Effector memory CD8-positive, alpha-beta T cell (primary cell): ENCODE measurements at regions not wholly inside any gene's neighbourhood (a gene's known extent, or its start where the extent isn't known, plus 50 kb on each side); places are given as distances from the start of the nearest gene placed in this dataset.
"Not testable (repeated sequence)": the region's sequence is repeated elsewhere in the genome, so short reads cannot be mapped to it uniquely, and the experiment has no call there.

Source experiments
- ATAC-seq: fragments of 150-1000 bp; cut with Tn5 transposase; replicated peaks from 2 replicates; pipeline ENCODE4 v1.10.0; 2021; ENCODE audit warnings: mild to moderate bottlenecking, moderate library complexity
- DNase-seq, 3 experiments: peaks; one replicate each; pipeline ENCODE4 v3.0.0; 2021
- H3K27ac Mint-ChIP-seq, 2 donors: one replicate each; pipeline ENCODE4 v1.8.0; 2022; ENCODE audit warnings: mild to moderate bottlenecking in 2 of 2, mixed read lengths in 2 of 2, moderate library complexity in 2 of 2
- H3K27me3 Mint-ChIP-seq, 2 donors: one replicate each; pipeline ENCODE4 v1.8.0; 2022; ENCODE audit warnings: mixed read lengths in 2 of 2
- H3K36me3 Mint-ChIP-seq: one replicate; pipeline ENCODE4 v1.8.0; 2022; ENCODE audit warnings: mild to moderate bottlenecking, moderate library complexity, mixed read lengths; ENCODE audit not compliant: insufficient read depth
- H3K4me1 Mint-ChIP-seq, 2 donors: one replicate each; pipeline ENCODE4 v1.8.0; 2022; ENCODE audit warnings: low read depth in 2 of 2, mixed read lengths in 2 of 2
- H3K4me3 Mint-ChIP-seq, 2 donors: one replicate each; pipeline ENCODE4 v1.8.0; 2022; ENCODE audit warnings: mild to moderate bottlenecking in 2 of 2, mixed read lengths in 2 of 2, moderate library complexity in 2 of 2
- H3K9me3 Mint-ChIP-seq, 2 donors: one replicate each; pipeline ENCODE4 v1.8.0; 2022; ENCODE audit warnings: mixed read lengths in 2 of 2

DNA sequence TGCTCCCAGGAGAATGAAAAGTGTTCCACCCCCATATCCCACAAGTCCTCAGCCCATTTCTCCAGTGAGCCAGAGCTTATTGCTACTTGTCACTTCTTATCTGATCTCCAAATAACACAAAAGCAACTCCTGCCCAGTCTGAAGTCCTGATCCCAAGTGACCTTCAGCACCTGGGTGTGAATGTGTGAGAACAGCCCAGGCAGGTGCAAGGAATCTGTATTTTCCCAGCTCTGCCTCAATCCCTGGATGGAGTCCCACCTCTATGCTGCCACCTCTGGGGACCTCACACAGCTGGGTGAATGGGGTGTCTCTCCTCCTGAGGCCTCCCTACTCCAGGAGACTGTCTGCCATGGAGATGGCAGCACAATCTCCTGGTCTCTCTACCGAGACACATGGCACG lies 402.4 kb upstream of the PROX1 start:
- Mint-ChIP-seq H3K9me3 (peaks cover 0 to 3% of the 10 kb centered on the region in 2 donors), H3K27ac (no peak overlapping the region), H3K36me3 (no peaks in the 10 kb centered on the region), H3K27me3 (no peaks in the 10 kb centered on the region), H3K4me1 (no peaks in the 10 kb centered on the region), H3K4me3 (no peak overlapping the region)
- DNase-seq (no peak), ATAC-seq (no peak)

DNA sequence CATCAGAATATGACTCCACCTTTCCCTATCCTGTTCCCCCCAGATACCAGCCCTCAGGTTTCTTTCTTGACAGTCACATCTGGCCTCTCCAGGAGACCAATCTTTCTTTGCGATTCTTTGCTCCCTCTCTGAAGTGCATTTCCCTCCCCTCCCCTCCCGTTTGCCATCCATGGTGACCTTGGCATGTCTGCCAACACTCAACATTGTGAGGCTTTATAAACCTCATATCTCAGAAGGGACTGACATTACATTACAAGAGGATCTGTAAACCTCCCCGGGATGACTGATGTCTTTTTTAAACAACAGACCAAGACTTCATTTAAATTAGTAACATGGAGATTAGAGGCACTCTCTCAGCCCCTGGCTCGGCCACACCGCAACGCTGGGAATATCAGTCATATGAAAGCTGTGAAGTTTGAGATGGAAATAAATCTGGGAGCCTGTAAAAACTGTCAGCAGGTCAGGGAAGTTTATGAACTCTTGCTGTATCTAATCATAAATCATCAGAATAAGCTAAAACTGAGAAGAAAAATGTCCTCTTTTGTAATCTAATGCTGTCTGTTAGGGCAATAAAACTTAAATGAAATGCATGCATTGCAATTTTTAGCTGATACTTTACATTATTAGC lies 401.7 kb upstream of the PROX1 start:
- no peak for DNase-seq
- Mint-ChIP-seq H3K9me3 (peaks cover 0 to 3% of the 10 kb centered on the region in 2 donors), H3K27me3 (no peaks in the 10 kb centered on the region), H3K4me3 (no peak overlapping the region), H3K4me1 (no peaks in the 10 kb centered on the region), H3K36me3 (no peaks in the 10 kb centered on the region), H3K27ac (no peak overlapping the region)
- ATAC-seq: no peak

DNA sequence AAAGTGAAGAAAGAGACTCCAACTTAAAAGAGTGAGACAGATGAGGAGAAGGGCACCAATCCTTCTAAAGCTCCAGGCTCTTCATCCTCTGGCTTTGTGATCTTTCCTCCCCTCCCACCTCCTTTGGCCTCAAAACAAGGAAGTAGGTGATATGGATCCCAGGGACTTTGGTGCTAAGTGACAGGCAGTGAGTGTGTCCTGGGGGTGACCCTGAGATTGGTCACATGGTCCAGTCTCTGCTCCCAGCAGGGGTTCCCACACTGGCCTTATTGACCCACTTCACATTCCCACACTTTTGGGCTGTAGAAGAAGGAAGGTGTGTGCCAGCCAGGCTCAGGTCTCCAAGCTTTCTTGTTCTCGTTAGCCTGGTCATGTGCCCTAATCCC lies 401.2 kb upstream of the PROX1 start:
- DNase-seq (no peak), ATAC-seq (no peak)
- H3K27me3 Mint-ChIP-seq: no peaks in the 10 kb centered on the region
- H3K4me3 Mint-ChIP-seq: no peak overlapping the region
- peaks cover 0 to 3% of the 10 kb centered on the region in 2 donors for H3K9me3 Mint-ChIP-seq
- no peaks in the 10 kb centered on the region for H3K4me1 Mint-ChIP-seq
- no peak overlapping the region for H3K27ac Mint-ChIP-seq
- H3K36me3 Mint-ChIP-seq: no peaks in the 10 kb centered on the region

- H3K27ac Mint-ChIP-seq: no peak overlapping the region
- DNase-seq (no peak), ATAC-seq (no peak)
- H3K9me3 Mint-ChIP-seq: peaks cover 6 to 7% of the 10 kb centered on the region in 2 donors
- no peaks in the 10 kb centered on the region for H3K4me1 Mint-ChIP-seq
- no peak overlapping the region for H3K4me3 Mint-ChIP-seq
- no peaks in the 10 kb centered on the region for H3K36me3 Mint-ChIP-seq
- H3K27me3 Mint-ChIP-seq: no peaks in the 10 kb centered on the region
Measured at GRCh38 chr1:213596729-213597128, 391.0 kb upstream of the PROX1 start.

DNA sequence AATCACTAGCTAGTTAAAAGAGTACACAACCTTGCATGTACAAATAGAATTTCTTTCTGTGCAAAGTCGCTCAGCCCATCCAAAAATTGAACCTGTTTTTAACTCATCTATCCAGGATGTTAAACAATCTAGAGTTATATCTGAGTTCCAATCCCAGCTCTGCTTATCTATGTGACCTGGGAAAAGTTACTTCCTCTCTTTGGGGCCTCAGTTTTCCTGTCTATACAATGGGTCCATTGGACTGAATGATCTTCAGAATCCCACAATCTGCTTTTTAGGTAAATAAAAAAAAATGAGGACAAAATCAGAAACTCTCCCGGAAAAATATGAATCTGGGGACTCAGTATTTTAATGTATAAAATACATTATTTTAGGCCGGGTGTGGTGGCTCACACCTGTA lies 389.5 kb upstream of the PROX1 start:
- Mint-ChIP-seq H3K4me3 (no peak overlapping the region), H3K9me3 (peaks cover 6 to 7% of the 10 kb centered on the region in 2 donors), H3K27me3 (no peaks in the 10 kb centered on the region), H3K27ac (no peak overlapping the region), H3K36me3 (no peaks in the 10 kb centered on the region), H3K4me1 (no peaks in the 10 kb centered on the region)
- no peak for DNase-seq
- ATAC-seq: no peak

DNA sequence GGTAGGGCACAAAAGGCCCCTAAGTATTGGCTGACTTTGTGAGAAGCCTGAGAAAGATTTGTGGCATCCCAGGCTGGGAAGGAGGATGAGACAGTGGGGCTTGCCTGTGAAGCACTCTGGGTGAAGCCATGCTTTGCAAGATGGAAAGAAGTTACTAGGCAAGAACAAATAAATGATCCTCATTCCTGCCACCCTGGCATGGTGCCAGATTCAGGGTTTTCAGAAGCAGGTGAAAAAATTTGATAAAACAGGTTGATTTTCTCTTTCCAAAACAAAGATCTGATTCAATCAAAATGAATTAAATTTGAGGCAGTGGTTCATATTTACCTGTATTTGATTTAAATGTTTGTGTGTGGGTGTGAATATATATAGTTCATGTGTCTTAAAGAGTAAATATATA lies 386.9 kb upstream of the PROX1 start:
- no peaks in the 10 kb centered on the region for H3K36me3 Mint-ChIP-seq
- DNase-seq (no peak), ATAC-seq (no peak)
- peaks cover 6 to 7% of the 10 kb centered on the region in 2 donors for H3K9me3 Mint-ChIP-seq
- H3K27me3 Mint-ChIP-seq: peaks cover under 1 to 5% of the 10 kb centered on the region in 2 donors
- no peak overlapping the region for H3K27ac Mint-ChIP-seq
- no peaks in the 10 kb centered on the region for H3K4me1 Mint-ChIP-seq
- no peak overlapping the region for H3K4me3 Mint-ChIP-seq

- H3K4me1 Mint-ChIP-seq, ATAC-seq, H3K4me3 Mint-ChIP-seq, H3K27ac Mint-ChIP-seq, H3K36me3 Mint-ChIP-seq, DNase-seq, H3K27me3 Mint-ChIP-seq, H3K9me3 Mint-ChIP-seq: not testable (repeated sequence)
Measured at GRCh38 chr1:213601705-213602104, 386.1 kb upstream of the PROX1 start.

DNA sequence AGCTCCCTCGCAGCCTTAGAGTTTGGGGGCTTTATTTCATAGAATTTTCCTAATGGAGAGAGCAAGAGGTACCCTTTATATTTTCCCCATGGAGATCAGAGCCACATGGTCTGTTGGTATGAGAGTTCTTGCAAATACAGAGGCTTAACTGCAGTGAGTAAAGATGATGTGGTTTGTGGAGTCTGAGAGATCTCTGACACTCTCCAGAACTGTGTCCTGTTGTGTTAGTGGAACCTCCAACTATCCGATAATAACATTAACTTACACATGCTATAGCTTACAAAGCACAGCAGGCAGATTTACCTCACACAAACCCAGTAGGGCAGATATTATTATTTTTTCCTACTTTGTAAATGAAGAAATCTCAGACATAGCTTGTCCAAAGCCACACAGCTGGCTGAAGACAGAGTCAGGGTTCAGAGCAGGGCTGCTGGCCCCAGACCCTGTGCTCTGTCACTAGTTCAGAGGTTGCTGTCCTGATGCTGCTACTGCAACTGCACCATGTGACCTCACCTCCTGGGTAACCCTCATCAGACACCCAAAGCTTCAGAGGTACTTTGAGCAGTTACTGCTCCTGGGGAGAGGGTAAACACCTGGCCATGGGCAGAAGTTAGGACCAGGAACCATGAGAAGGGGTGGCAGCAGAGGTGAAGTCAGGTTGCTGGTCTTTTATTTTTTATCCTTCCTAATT lies 384.8 kb upstream of the PROX1 start:
- Mint-ChIP-seq H3K36me3 (no peaks in the 10 kb centered on the region), H3K27me3 (peaks cover 6 to 8% of the 10 kb centered on the region in 2 donors), H3K4me1 (no peaks in the 10 kb centered on the region), H3K27ac (no peak overlapping the region), H3K4me3 (no peak overlapping the region), H3K9me3 (peaks cover 0 to 3% of the 10 kb centered on the region in 2 donors)
- DNase-seq: no peak
- ATAC-seq: no peak

DNA sequence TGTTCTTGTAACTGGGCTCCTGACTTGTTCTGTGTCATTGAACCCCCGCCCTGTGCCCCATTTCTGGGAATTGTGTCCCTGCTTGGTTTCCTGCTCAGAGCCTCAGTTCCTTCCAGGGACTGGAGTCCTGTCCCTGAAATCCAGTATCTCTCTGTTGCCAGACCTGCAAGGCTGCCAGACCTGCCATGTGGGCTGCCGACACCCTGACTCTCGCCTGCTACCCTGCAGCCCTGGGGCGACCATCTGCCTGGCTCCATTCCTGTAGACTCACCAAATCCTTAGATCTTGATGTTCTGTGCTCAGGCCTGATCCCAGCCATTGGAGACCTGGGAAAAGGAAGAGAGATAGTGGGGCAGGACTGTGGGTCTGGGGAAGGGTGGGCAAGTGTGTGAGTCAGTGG lies 383.3 kb upstream of the PROX1 start:
- Mint-ChIP-seq H3K4me3 (no peak overlapping the region), H3K27ac (no peak overlapping the region), H3K9me3 (peaks cover 0 to 2% of the 10 kb centered on the region in 2 donors), H3K4me1 (no peaks in the 10 kb centered on the region), H3K27me3 (peaks cover 6 to 8% of the 10 kb centered on the region in 2 donors), H3K36me3 (no peaks in the 10 kb centered on the region)
- DNase-seq: no peak
- no peak for ATAC-seq

DNA sequence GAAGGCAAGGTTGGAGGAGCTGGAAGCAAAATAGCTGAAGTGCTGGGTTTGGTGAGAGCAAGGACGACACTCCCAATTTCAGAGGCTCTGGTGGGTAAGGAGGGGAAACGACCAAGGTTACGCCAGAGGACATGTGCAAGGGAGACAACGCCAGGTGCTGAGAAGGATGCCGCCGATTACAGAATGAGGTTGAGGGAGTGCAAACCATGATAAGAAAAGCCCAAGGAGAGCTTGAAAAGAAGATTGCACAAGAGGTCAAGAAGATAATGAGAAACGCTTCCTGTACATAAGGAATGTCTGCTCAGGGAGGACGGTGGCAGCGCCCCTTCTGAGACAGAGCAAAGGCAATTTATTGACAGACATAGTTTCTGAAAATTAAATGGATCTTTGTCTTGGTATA lies 382.0 kb upstream of the PROX1 start:
- no peak for ATAC-seq
- H3K36me3 Mint-ChIP-seq: no peaks in the 10 kb centered on the region
- H3K4me3 Mint-ChIP-seq: no peak overlapping the region
- no peak overlapping the region for H3K27ac Mint-ChIP-seq
- peaks cover 0 to 2% of the 10 kb centered on the region in 2 donors for H3K9me3 Mint-ChIP-seq
- no peaks in the 10 kb centered on the region for H3K4me1 Mint-ChIP-seq
- DNase-seq: no peak
- H3K27me3 Mint-ChIP-seq: peaks cover 6 to 8% of the 10 kb centered on the region in 2 donors

GRCh38 chr1:213606252-213606820 lies 381.4 kb upstream of the PROX1 start:
- Mint-ChIP-seq H3K4me3 (no peak overlapping the region), H3K27me3 (peaks cover 6 to 8% of the 10 kb centered on the region in 2 donors), H3K27ac (no peak overlapping the region), H3K36me3 (no peaks in the 10 kb centered on the region), H3K9me3 (peaks cover 0 to 2% of the 10 kb centered on the region in 2 donors), H3K4me1 (no peaks in the 10 kb centered on the region)
- DNase-seq: no peak
- no peak for ATAC-seq

GRCh38 chr1:213613549-213613948 lies 374.2 kb upstream of the PROX1 start:
- Mint-ChIP-seq H3K27ac (no peak overlapping the region), H3K4me3 (no peak overlapping the region), H3K4me1 (no peaks in the 10 kb centered on the region), H3K27me3 (peaks cover 6 to 18% of the 10 kb centered on the region in 2 donors), H3K36me3 (no peaks in the 10 kb centered on the region), H3K9me3 (no peaks in the 10 kb centered on the region)
- no peak for DNase-seq
- ATAC-seq: no peak

DNA sequence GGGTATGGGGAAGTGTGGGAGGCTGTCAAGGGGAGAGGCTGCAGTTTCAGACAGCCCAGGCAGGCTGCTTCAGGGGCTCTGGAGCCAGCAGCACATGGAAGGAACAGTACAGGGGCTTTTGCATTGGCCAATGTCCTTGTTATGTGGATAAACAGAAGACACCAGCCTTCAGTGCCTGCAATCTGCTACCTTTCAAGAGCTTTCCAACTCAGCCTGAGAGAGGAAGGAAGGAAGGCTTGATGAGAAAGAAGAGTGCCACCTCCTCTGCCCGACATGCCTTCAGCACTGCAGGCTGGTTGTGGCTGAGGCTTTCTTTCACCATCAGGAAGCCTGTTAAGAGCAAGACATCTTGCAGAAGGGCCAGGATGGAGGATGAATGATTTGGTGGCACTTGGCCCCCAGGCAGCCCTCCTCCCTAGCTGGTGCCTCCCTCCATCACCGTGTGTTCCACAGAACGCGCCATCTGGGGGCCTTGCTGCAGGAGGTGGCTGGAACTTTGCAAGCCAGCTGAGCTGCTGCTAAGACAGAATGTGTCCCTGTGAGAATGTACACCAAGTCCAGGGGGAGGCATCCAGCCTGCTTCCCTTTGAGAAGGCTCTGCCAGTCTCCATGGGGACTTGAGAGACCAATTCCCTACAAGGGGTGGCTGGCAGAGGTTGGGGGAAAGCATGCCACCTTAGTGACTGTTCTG lies 372.4 kb upstream of the PROX1 start:
- Mint-ChIP-seq H3K27ac (no peak overlapping the region), H3K4me3 (no peak overlapping the region), H3K36me3 (no peaks in the 10 kb centered on the region), H3K27me3 (peaks cover 6 to 18% of the 10 kb centered on the region in 2 donors), H3K4me1 (no peaks in the 10 kb centered on the region), H3K9me3 (no peaks in the 10 kb centered on the region)
- no peak for ATAC-seq
- no peak for DNase-seq

DNA sequence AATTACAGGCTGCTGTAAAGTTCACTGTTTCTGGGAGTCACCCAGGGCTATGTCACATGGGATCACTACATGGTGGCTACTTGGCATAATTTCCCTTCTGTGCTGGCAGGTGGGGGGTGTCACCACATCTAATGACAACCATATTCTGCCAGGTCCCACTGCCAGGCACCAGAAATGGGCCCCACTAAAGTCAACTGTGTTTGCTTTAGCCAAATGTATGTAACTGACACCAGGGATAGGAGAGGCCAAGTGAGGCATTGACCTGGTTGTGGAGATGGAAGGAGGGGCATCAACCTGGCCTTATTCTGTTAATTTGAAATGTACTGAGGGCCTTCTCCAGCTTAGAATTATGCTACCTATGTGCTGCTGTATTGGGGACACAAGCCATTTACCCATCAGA lies 370.6 kb upstream of the PROX1 start:
- ATAC-seq (no peak), DNase-seq (no peak)
- H3K4me3 Mint-ChIP-seq: no peak overlapping the region
- H3K9me3 Mint-ChIP-seq: no peaks in the 10 kb centered on the region
- no peak overlapping the region for H3K27ac Mint-ChIP-seq
- H3K27me3 Mint-ChIP-seq: peaks cover 6 to 18% of the 10 kb centered on the region in 2 donors
- no peaks in the 10 kb centered on the region for H3K4me1 Mint-ChIP-seq
- H3K36me3 Mint-ChIP-seq: no peaks in the 10 kb centered on the region
